ENCODE measurements at regions not wholly inside any gene's neighbourhood (a gene's known extent, or its start where the extent isn't known, plus 50 kb on each side); places are given as distances from the start of the nearest gene placed in this dataset.

- TF ChIP-seq CTCF (IDR thresholded peaks at IDR 0.05): no peak
- Mint-ChIP-seq H3K9me3 (peaks cover 17% of the 10 kb centered on the region), H3K4me3 (no peak overlapping the region), H3K27ac (no peak overlapping the region), H3K4me1 (ENCODE audit: low read depth) (no peaks in the 10 kb centered on the region), H3K27me3 (ENCODE audit: insufficient read depth) (no peaks in the 10 kb centered on the region; the same call in 1 of the 2 replicates), H3K36me3 (ENCODE audit: low read depth) (peaks cover 5% of the 10 kb centered on the region; the same call in 1 of the 2 replicates)
- no peak for DNase-seq
Measured at GRCh38 chr1:196105901-196106300, 502.3 kb downstream of the KCNT2 start.

- no peak overlapping the region for H3K27ac Mint-ChIP-seq
- no peak for DNase-seq
- peaks cover 9% of the 10 kb centered on the region; the same call in 1 of the 2 replicates for H3K9me3 Mint-ChIP-seq
- no peaks in the 10 kb centered on the region for H3K4me1 Mint-ChIP-seq (ENCODE audit: low read depth)
- TF ChIP-seq CTCF (IDR thresholded peaks at IDR 0.05): no peak
- no peaks in the 10 kb centered on the region for H3K27me3 Mint-ChIP-seq (ENCODE audit: insufficient read depth)
- H3K36me3 Mint-ChIP-seq (ENCODE audit: low read depth): no peaks in the 10 kb centered on the region
- H3K4me3 Mint-ChIP-seq: no peak overlapping the region
Measured at GRCh38 chr1:196102826-196103225, 505.4 kb downstream of the KCNT2 start.

GRCh38 chr1:196098000-196098399 lies 510.2 kb downstream of the KCNT2 start:
- H3K9me3 Mint-ChIP-seq: peaks cover 5% of the 10 kb centered on the region; the same call in 1 of the 2 replicates
- H3K27me3 Mint-ChIP-seq (ENCODE audit: insufficient read depth): no peaks in the 10 kb centered on the region
- DNase-seq: no peak
- TF ChIP-seq CTCF (IDR thresholded peaks at IDR 0.05): no peak
- H3K27ac Mint-ChIP-seq: no peak overlapping the region
- no peaks in the 10 kb centered on the region for H3K4me1 Mint-ChIP-seq (ENCODE audit: low read depth)
- H3K36me3 Mint-ChIP-seq (ENCODE audit: low read depth): no peaks in the 10 kb centered on the region
- no peak overlapping the region for H3K4me3 Mint-ChIP-seq

- Mint-ChIP-seq H3K27me3 (ENCODE audit: insufficient read depth) (no peaks in the 10 kb centered on the region; the same call in 1 of the 2 replicates), H3K27ac (no peak overlapping the region), H3K4me3 (no peak overlapping the region), H3K4me1 (ENCODE audit: low read depth) (no peaks in the 10 kb centered on the region), H3K9me3 (no peaks in the 10 kb centered on the region; the same call in 1 of the 2 replicates), H3K36me3 (ENCODE audit: low read depth) (no peaks in the 10 kb centered on the region)
- no peak for DNase-seq
- TF ChIP-seq CTCF (IDR thresholded peaks at IDR 0.05): no peak
Measured at GRCh38 chr1:196094821-196095220, 513.4 kb downstream of the KCNT2 start.

GRCh38 chr1:196091397-196092135 lies 516.7 kb downstream of the KCNT2 start:
- no peak for DNase-seq

More at GRCh38 chr1:196091397-196092135, 516.7 kb downstream of the KCNT2 start:
- Mint-ChIP-seq H3K4me1 (ENCODE audit: low read depth) (no peaks in the 10 kb centered on the region), H3K27me3 (ENCODE audit: insufficient read depth) (no peaks in the 10 kb centered on the region; the same call in 1 of the 2 replicates), H3K36me3 (ENCODE audit: low read depth) (no peaks in the 10 kb centered on the region), H3K9me3 (no peaks in the 10 kb centered on the region; the same call in 1 of the 2 replicates), H3K27ac (no peak overlapping the region), H3K4me3 (no peak overlapping the region)
- TF ChIP-seq CTCF (IDR thresholded peaks at IDR 0.05): no peak
